ENCODE measurements at regions not wholly inside any gene's neighbourhood (a gene's known extent, or its start where the extent isn't known, plus 50 kb on each side); places are given as distances from the start of the nearest gene placed in this dataset.
A peak's percentile ranks its signal among the peaks of the same experiment; 100 is the strongest.

DNA sequence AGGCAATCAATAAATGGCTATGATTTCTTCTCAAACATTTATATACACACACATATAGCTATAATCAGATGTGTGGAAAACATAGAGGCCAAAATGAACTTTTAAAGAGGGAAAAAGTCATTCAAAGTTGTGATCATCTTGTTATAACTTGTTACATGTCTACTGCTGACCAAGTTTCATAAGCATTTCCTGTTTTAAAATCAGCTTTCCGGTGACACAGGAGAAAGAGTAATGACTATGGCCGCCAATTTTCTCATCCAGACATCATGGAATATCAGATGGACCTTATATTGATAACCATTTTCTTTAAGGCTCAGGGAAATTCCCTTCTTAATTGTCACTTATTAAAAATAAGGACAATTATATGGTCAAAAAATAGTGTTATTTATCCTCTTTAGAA lies 71.7 kb upstream of the AGTR1 start:
- 49% methylated on average over 2 of the region's 2 CpGs for WGBS (ENCODE audit: insufficient coverage, low coverage, low lambda C conversion rate, missing lambda C conversion rate)
- no peak overlapping the region for H3K4me3 ChIP-seq
- intact Hi-C loops (cut with DNase I): no loop called here
- no peaks in the 10 kb centered on the region for H3K36me3 ChIP-seq
- H3K9me3 ChIP-seq: no peaks in the 10 kb centered on the region
- DNase-seq (no peak), ATAC-seq (no peak)
- no peak overlapping the region for H3K27ac ChIP-seq
- no peaks in the 10 kb centered on the region for H3K4me1 ChIP-seq
- TF ChIP-seq CTCF (IDR thresholded peaks at IDR 0.05): no peak
- TF ChIP-seq POLR2A (IDR thresholded peaks at IDR 0.05): no peak
- H3K27me3 ChIP-seq: no peaks in the 10 kb centered on the region

- Histone ChIP-seq H3K36me3 (no peaks in the 10 kb centered on the region), H3K4me1 (peaks cover 0 to 4% (median 0%) of the 10 kb centered on the region in 4 donors), H3K27me3 (no peaks in the 10 kb centered on the region), H3K9me3 (no peaks in the 10 kb centered on the region), H3K27ac (no peak overlapping the region), H3K4me3 (no peak overlapping the region)
- 75% methylated on average over 1 of the region's 1 CpG for WGBS (ENCODE audit: insufficient coverage, low coverage, low lambda C conversion rate, missing lambda C conversion rate)
- DNase-seq (no peak), ATAC-seq (no peak)
- intact Hi-C loops (cut with DNase I): no loop called here
- no peak for TF ChIP-seq POLR2A (IDR thresholded peaks at IDR 0.05)
- TF ChIP-seq CTCF (IDR thresholded peaks at IDR 0.05): no peak
Observed at GRCh38 chr3:148629006-148629405, 68.7 kb upstream of the AGTR1 start.

- Histone ChIP-seq H3K27ac (no peak overlapping the region), H3K27me3 (no peaks in the 10 kb centered on the region), H3K4me1 (peaks cover 0 to 4% (median 0%) of the 10 kb centered on the region in 4 donors), H3K4me3 (no peak overlapping the region), H3K36me3 (no peaks in the 10 kb centered on the region), H3K9me3 (no peaks in the 10 kb centered on the region)
- TF ChIP-seq CTCF (IDR thresholded peaks at IDR 0.05) (peak; percentile 27 to 57 (median 50)), POLR2A (IDR thresholded peaks at IDR 0.05) (no peak)
- 63% methylated on average over 3 of the region's 6 CpGs for whole genome bisulfite sequencing (ENCODE audit: insufficient coverage, low coverage, low lambda C conversion rate, missing lambda C conversion rate)
- no peak for DNase-seq
- peak; percentile 53 to 73 (median 68) for ATAC-seq
- intact Hi-C loops (cut with DNase I): no loop called here
Observed at GRCh38 chr3:148631124-148631903, 66.4 kb upstream of the AGTR1 start.

- TF ChIP-seq POLR2A (IDR thresholded peaks at IDR 0.05) (no peak), CTCF (IDR thresholded peaks at IDR 0.05) (no peak)
- ATAC-seq (no peak), DNase-seq (no peak)
- Histone ChIP-seq H3K4me3 (no peak overlapping the region), H3K36me3 (no peaks in the 10 kb centered on the region), H3K9me3 (no peaks in the 10 kb centered on the region), H3K27me3 (no peaks in the 10 kb centered on the region), H3K4me1 (no peaks in the 10 kb centered on the region), H3K27ac (no peak overlapping the region)
- intact Hi-C loops (cut with DNase I): no loop called here
- WGBS (ENCODE audit: insufficient coverage, low coverage, low lambda C conversion rate, missing lambda C conversion rate): 70% methylated on average over 2 of the region's 2 CpGs
Observed at GRCh38 chr3:148641722-148642121, 56.0 kb upstream of the AGTR1 start.
